Transverse colon (tissue), 4 donors: ENCODE measurements at regions not wholly inside any gene's neighbourhood (a gene's known extent, or its start where the extent isn't known, plus 50 kb on each side); places are given as distances from the start of the nearest gene placed in this dataset.

ENCODE experiments used
- DNase-seq: peaks from one replicate; pipeline ENCODE4 v3.0.0-alpha.2; 2019
- H3K27ac ChIP-seq, 4 donors: fragments of 200-600 bp; sonication (generic); 2 replicates each; pipeline ENCODE4 v1.5.1; 2016 to 2018; ENCODE audit warnings: inconsistent platforms in 4 of 4
- H3K27me3 ChIP-seq: fragments of 200-600 bp; sonication (generic); 2 replicates; pipeline ENCODE4 v1.5.1; 2017; ENCODE audit warnings: inconsistent platforms
- H3K36me3 ChIP-seq, 4 donors: fragments of 200-600 bp; sonication (generic); 2 replicates each; pipeline ENCODE4 v1.5.1; 2017 to 2019; ENCODE audit warnings: inconsistent platforms in 4 of 4
- H3K4me1 ChIP-seq, 4 donors: fragments of 200-600 bp; sonication (generic); 2 replicates each; pipeline ENCODE4 v1.5.1; 2017 to 2020; ENCODE audit warnings: inconsistent platforms in 4 of 4
- H3K4me3 ChIP-seq, 4 donors: fragments of 200-600 bp; sonication (generic); 1 replicate in 1 of 4; 2 replicates in 3 of 4; pipeline versions ENCODE4 v1.5.1 to v1.6.1; 2017 to 2019; ENCODE audit warnings: inconsistent platforms in 4 of 4
- H3K9me3 ChIP-seq, 2 donors: fragments of 200-600 bp; sonication (generic); 2 replicates each; pipeline ENCODE4 v1.5.1; 2017 to 2019; ENCODE audit warnings: inconsistent platforms in 2 of 2
- EP300 ChIP-seq: sonication (generic); formaldehyde crosslinking; IDR thresholded peaks from one replicate; pipeline ENCODE4 v1.6.1; 2017; ENCODE audit warnings: antibody characterized with exemption, low read depth
- POLR2A ChIP-seq: fragments of 450-650 bp; IDR thresholded peaks from one replicate; pipeline ENCODE4 v1.6.1; 2016; ENCODE audit warnings: antibody characterized with exemption, mild to moderate bottlenecking, moderate library complexity
- POLR2AphosphoS5 ChIP-seq, 3 donors: sonication (generic); formaldehyde crosslinking; IDR thresholded peaks; one replicate each; pipeline ENCODE4 v1.6.1; 2016; ENCODE audit warnings: antibody characterized with exemption in 3 of 3
- whole genome bisulfite sequencing, 2 donors: methylation state at CpG; one replicate each; pipeline ENCODE4 v1.1.5; 2018; ENCODE audit warnings: low coverage in 1 of 2; 5-methylcytosine and 5-hydroxymethylcytosine counted together
- in situ Hi-C, 4 donors: fragments of 200-750 bp; cut with MboI; loops; one replicate each; pipeline versions ENCODE4 v1.15.0 to v1.15.1; 2017; ENCODE audit warnings: low sequenced_read_pairs in 3 of 4, low pct_ligation_motif_present in 1 of 4, low pct_unique_long_range_greater_than_20kb in 1 of 4
- intact Hi-C: fragments of 100-400 bp; cut with DNase I; formaldehyde crosslinking; loops from one replicate; pipeline ENCODE4 v1.15.1; 2023; ENCODE audit warnings: low total_unique reads
- TF ChIP-seq, protein P1 (sequence below), 5 experiments: fragments of 200-600 bp in 3 of 5; fragments of 450-650 bp in 2 of 5; sonication (generic) in 3 of 5; IDR thresholded peaks; 1 replicate in 2 of 5; 2 replicates in 3 of 5; pipeline ENCODE4 v1.5.1; 2016 to 2017; ENCODE audit warnings: antibody characterized with exemption in 5 of 5, inconsistent platforms in 3 of 5, mild to moderate bottlenecking in 2 of 5, moderate library complexity in 1 of 5

DNA sequence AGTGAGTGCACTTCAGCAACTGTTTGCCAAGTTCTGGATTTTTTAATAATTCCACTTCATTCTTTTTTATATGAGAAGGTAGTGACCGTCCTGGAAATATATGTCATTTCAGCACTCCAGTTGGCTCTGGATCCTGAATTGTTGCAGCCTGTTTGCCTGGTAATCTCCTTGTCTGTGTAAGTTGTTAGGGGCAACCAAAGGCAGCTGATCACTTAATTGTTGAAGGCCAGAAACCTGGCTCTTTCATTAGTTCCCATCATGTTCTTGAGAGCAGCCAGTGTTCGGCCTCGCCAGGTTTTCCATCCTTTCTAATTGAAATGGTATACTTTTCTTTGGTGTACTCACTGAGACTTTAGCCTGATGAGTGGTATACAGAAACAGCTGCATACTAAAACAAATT lies 168.6 kb downstream of the SOX2 start:
- intact Hi-C loops, result no loop called here
- in situ Hi-C loops, result no loop called here
- Histone ChIP-seq H3K27me3 (no peaks in the 10 kb centered on the region), H3K36me3 (no peaks in the 10 kb centered on the region), H3K9me3 (no peaks in the 10 kb centered on the region), H3K27ac (no peak overlapping the region), H3K4me1 (no peaks in the 10 kb centered on the region), H3K4me3 (no peak overlapping the region)
- no peak for DNase-seq
- WGBS, 2 donors, result 85 to 95% methylated on average over 3 of the region's 3 CpGs
- TF ChIP-seq POLR2AphosphoS5 (IDR thresholded peaks at IDR 0.05) (no peak), EP300 (no peak), POLR2A (no peak)
- TF ChIP-seq, protein P1, sequence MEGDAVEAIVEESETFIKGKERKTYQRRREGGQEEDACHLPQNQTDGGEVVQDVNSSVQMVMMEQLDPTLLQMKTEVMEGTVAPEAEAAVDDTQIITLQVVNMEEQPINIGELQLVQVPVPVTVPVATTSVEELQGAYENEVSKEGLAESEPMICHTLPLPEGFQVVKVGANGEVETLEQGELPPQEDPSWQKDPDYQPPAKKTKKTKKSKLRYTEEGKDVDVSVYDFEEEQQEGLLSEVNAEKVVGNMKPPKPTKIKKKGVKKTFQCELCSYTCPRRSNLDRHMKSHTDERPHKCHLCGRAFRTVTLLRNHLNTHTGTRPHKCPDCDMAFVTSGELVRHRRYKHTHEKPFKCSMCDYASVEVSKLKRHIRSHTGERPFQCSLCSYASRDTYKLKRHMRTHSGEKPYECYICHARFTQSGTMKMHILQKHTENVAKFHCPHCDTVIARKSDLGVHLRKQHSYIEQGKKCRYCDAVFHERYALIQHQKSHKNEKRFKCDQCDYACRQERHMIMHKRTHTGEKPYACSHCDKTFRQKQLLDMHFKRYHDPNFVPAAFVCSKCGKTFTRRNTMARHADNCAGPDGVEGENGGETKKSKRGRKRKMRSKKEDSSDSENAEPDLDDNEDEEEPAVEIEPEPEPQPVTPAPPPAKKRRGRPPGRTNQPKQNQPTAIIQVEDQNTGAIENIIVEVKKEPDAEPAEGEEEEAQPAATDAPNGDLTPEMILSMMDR (IDR thresholded peaks at IDR 0.05), result no peak

- Histone ChIP-seq H3K36me3 (no peaks in the 10 kb centered on the region), H3K27ac (no peak overlapping the region), H3K4me1 (no peaks in the 10 kb centered on the region), H3K27me3 (no peaks in the 10 kb centered on the region), H3K4me3 (no peak overlapping the region), H3K9me3 (no peaks in the 10 kb centered on the region)
- no peak for DNase-seq
- in situ Hi-C loops, result no loop called here
- intact Hi-C loops, result no loop called here
- whole genome bisulfite sequencing, 2 donors, result 52 to 57% methylated on average over 1 to 2 of the region's 2 CpGs
- TF ChIP-seq POLR2AphosphoS5 (IDR thresholded peaks at IDR 0.05) (no peak), EP300 (no peak), POLR2A (no peak)
- TF ChIP-seq, protein P1 (IDR thresholded peaks at IDR 0.05), result no peak
Observed at GRCh38 chr3:181881749-181882148, 170.0 kb downstream of the SOX2 start.

DNA sequence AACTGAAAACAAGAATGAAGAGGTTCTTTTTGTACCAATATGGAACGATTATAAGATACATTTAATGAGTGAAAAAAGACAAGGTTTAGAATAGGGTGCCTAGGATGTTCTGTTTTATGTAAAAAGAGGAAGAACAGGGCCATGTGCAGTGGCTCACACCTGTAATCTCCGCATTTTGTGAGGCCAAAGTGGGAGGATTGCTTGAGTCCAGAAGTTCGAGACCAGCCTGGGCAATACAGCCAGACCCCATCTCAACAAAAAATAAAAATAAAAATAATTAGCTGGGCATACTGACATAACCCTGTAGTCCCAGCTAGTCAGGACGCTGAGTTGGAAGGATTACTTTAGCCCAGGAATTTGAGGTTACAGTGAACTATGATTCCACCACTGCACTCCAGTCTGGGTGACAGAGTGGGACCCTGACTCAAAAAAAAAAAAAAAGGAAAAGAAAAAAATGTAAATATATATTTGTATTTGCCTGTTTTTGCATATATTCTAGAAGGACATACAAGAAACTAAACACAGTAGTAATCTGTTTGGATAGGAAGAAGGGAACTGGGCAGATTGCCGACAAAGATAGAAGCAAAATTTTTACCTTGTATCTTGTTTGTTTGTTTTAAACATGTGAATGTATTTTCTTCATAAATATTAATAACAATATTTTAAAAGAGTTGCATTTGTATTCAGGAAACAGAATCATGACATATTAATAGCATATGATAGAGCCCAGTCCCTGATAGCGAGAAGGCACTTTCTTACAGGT lies 174.3 kb downstream of the SOX2 start:
- intact Hi-C loops (no loop called here), in situ Hi-C loops (no loop called here)
- H3K36me3 ChIP-seq, result no peaks in the 10 kb centered on the region
- no peaks in the 10 kb centered on the region for H3K9me3 ChIP-seq
- H3K27me3 ChIP-seq, result no peaks in the 10 kb centered on the region
- H3K4me3 ChIP-seq, result no peak overlapping the region
- 77 to 82% methylated on average over 6 of the region's 6 CpGs for WGBS, 2 donors
- H3K27ac ChIP-seq, result no peak overlapping the region
- H3K4me1 ChIP-seq, result no peaks in the 10 kb centered on the region
- TF ChIP-seq POLR2A (no peak), POLR2AphosphoS5 (IDR thresholded peaks at IDR 0.05) (no peak), EP300 (no peak)
- TF ChIP-seq, protein P1 (IDR thresholded peaks at IDR 0.05), result no peak
- DNase-seq, result no peak

DNA sequence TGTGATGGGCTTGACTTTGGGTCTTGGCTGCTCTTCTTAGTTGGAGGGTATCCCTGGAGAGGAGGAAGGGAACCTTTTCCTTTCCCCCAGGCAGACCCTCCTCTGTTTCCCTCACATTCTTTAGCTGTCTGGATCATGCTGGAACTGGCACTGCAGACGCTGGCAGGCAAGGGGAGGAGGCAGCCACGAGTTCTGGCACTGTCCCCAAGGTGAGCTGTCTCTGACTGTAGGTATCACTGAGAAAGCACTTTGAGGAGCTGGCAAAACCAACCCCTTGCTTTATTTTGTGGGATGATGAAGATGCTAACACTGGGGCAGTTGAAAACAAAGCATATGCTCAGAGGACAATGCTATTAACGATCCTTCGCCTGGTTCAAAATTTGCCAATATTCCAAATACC lies 175.0 kb downstream of the SOX2 start:
- in situ Hi-C loops (no loop called here), intact Hi-C loops (no loop called here)
- no peaks in the 10 kb centered on the region for H3K9me3 ChIP-seq
- H3K27me3 ChIP-seq, result no peaks in the 10 kb centered on the region
- no peak for TF ChIP-seq EP300
- no peak for TF ChIP-seq POLR2A
- TF ChIP-seq POLR2AphosphoS5 (IDR thresholded peaks at IDR 0.05), result no peak
- TF ChIP-seq, protein P1 (IDR thresholded peaks at IDR 0.05), result no peak
- DNase-seq, result no peak
- no peak overlapping the region for H3K27ac ChIP-seq
- H3K4me3 ChIP-seq, result no peak overlapping the region
- H3K4me1 ChIP-seq, result no peaks in the 10 kb centered on the region
- WGBS, 2 donors, result 65 to 89% methylated on average over 2 to 4 of the region's 4 CpGs
- no peaks in the 10 kb centered on the region for H3K36me3 ChIP-seq
